H1 (cell line): ENCODE measurements at regions not wholly inside any gene's neighbourhood (a gene's known extent, or its start where the extent isn't known, plus 50 kb on each side); places are given as distances from the start of the nearest gene placed in this dataset.
"Not testable (repeated sequence)": the region's sequence is repeated elsewhere in the genome, so short reads cannot be mapped to it uniquely, and the experiment has no call there.

ENCODE experiments used
- CTCF ChIA-PET: fragments of 300-600 bp; sonication (Branson Sonifier 250); formaldehyde crosslinking; loops from one replicate; lab custom pipeline; 2021; ENCODE audit not compliant: partially characterized antibody; lab: Charles Lee
- POLR2A ChIA-PET: fragments of 300-600 bp; sonication (Branson Sonifier 250); formaldehyde crosslinking; loops from one replicate; lab custom pipeline; 2021; ENCODE audit warnings: inconsistent platforms; ENCODE audit not compliant: partially characterized antibody; lab: Charles Lee
- DNase-seq, 2 experiments: peaks; one replicate each; pipeline versions ENCODE4 v3.0.0 to v3.0.0-alpha.2; 2010 to 2022; ENCODE audit warnings: low spot score in 2 of 2, low read depth in 1 of 2, mixed read lengths in 1 of 2
- FAIRE-seq: peaks from 2 replicates; lab custom pipeline; 2011; peaks lifted over from hg19 to GRCh38; lab: Jason Lieb, UNC
- H2AFZ ChIP-seq: 2 replicates; pipeline ENCODE4 v1.8.1; 2012; ENCODE audit warnings: low read length, inconsistent platforms
- H2AK5ac ChIP-seq: 2 replicates; pipeline ENCODE4 v1.6.1; 2013; ENCODE audit warnings: low read depth, low read length
- H2BK120ac ChIP-seq: replicated peaks from 2 replicates; pipeline ENCODE3; 2013; ENCODE audit warnings: low read depth, low read length, inconsistent platforms
- H2BK12ac ChIP-seq: 2 replicates; pipeline ENCODE4 v1.6.1; 2013; ENCODE audit warnings: low read depth, low read length
- H2BK15ac ChIP-seq: 2 replicates; pipeline ENCODE4 v1.6.1; 2013; ENCODE audit warnings: low read length
- H2BK20ac ChIP-seq: 2 replicates; pipeline ENCODE4 v1.6.1; 2013; ENCODE audit warnings: low read length
- H2BK5ac ChIP-seq: 2 replicates; pipeline ENCODE4 v1.6.1; 2013; ENCODE audit warnings: low read depth, low read length
- H3K14ac ChIP-seq: 2 replicates; pipeline ENCODE4 v1.6.1; 2013; ENCODE audit warnings: inconsistent platforms; ENCODE audit not compliant: insufficient read length
- H3K18ac ChIP-seq: 2 replicates; pipeline ENCODE4 v1.6.1; 2013; ENCODE audit warnings: low read length; ENCODE audit errors: extremely low read depth
- H3K23ac ChIP-seq: 2 replicates; pipeline ENCODE4 v1.6.1; 2013; ENCODE audit warnings: inconsistent platforms; ENCODE audit not compliant: insufficient read length
- H3K23me2 ChIP-seq: 2 replicates; pipeline ENCODE4 v1.6.1; 2013; ENCODE audit warnings: low read depth, low read length
- H3K27ac ChIP-seq: 2 replicates; pipeline ENCODE4 v1.6.1; 2011; ENCODE audit warnings: low read depth, low read length, inconsistent platforms
- H3K27me3 ChIP-seq, 4 experiments: replicated peaks in 1 of 4; 1 replicate in 1 of 4; 2 replicates in 3 of 4; pipeline versions ENCODE4 v1.6.1 to v1.8.1; 2011 to 2013; ENCODE audit warnings: low read length in 3 of 4, mild to moderate bottlenecking in 3 of 4, inconsistent platforms in 2 of 4, mixed read lengths in 2 of 4, moderate library complexity in 1 of 4; ENCODE audit not compliant: control insufficient read depth in 3 of 4, insufficient read depth in 3 of 4; ENCODE audit errors: extremely low read depth in 1 of 4
- H3K36me3 ChIP-seq, 4 experiments: 2 replicates each; pipeline versions ENCODE4 v1.6.1 to v1.8.1; 2011 to 2013; ENCODE audit warnings: mild to moderate bottlenecking in 4 of 4, low read length in 3 of 4, moderate library complexity in 2 of 4, control low read depth in 1 of 4, inconsistent platforms in 1 of 4; ENCODE audit not compliant: insufficient read depth in 4 of 4, control insufficient read depth in 2 of 4
- H3K4ac ChIP-seq: replicated peaks from 2 replicates; pipeline ENCODE3; 2013; ENCODE audit warnings: low read length, low read depth, mixed read lengths, inconsistent platforms; ENCODE audit not compliant: insufficient read length
- H3K4me1 ChIP-seq, 4 experiments: replicated peaks in 1 of 4; 1 replicate in 1 of 4; 2 replicates in 3 of 4; pipeline versions ENCODE4 v1.6.1 to v1.8.1; 2011 to 2013; ENCODE audit warnings: low read length in 3 of 4, inconsistent platforms in 2 of 4, mixed read lengths in 1 of 4; ENCODE audit not compliant: insufficient read depth in 4 of 4, control insufficient read depth in 3 of 4
- H3K4me2 ChIP-seq, 2 experiments: 2 replicates each; pipeline versions ENCODE4 v1.6.1 to v1.8.1; 2011 to 2013; ENCODE audit warnings: low read depth in 2 of 2, low read length in 2 of 2, control low read depth in 1 of 2, inconsistent platforms in 1 of 2, mild to moderate bottlenecking in 1 of 2; ENCODE audit not compliant: insufficient read depth in 1 of 2
- H3K4me3 ChIP-seq, 4 experiments: fragments of 200-600, 300-600 bp in 1 of 4; sonication (generic), shearing (Covaris generic), sonication (Bioruptor Twin) in 1 of 4; 2 replicates each; pipeline versions ENCODE4 v1.5.1 to v1.8.1; 2011 to 2016; ENCODE audit warnings: low read length in 4 of 4, low read depth in 3 of 4, control low read depth in 2 of 4, inconsistent platforms in 2 of 4, mild to moderate bottlenecking in 2 of 4, mixed read lengths in 1 of 4, moderate library complexity in 1 of 4; ENCODE audit not compliant: insufficient read depth in 2 of 4; ENCODE audit errors: extremely low read depth in 1 of 4
- H3K56ac ChIP-seq: replicated peaks from 2 replicates; pipeline ENCODE3; 2013; ENCODE audit warnings: low read depth, mild to moderate bottlenecking, mixed read lengths, low read length, inconsistent platforms; ENCODE audit not compliant: insufficient read length
- H3K79me1 ChIP-seq: 2 replicates; pipeline ENCODE4 v1.6.1; 2013; ENCODE audit warnings: low read depth, low read length, control low read depth
- H3K79me2 ChIP-seq, 2 experiments: 2 replicates each; pipeline versions ENCODE4 v1.6.1 to v1.8.1; 2012 to 2013; ENCODE audit warnings: low read length in 2 of 2, mild to moderate bottlenecking in 2 of 2, inconsistent platforms in 1 of 2; ENCODE audit not compliant: insufficient read depth in 2 of 2, control insufficient read depth in 1 of 2
- H3K9ac ChIP-seq, 4 experiments: replicated peaks in 1 of 4; 1 replicate in 1 of 4; 2 replicates in 3 of 4; pipeline versions ENCODE4 v1.6.1 to v1.8.1; 2011 to 2013; ENCODE audit warnings: low read depth in 3 of 4, low read length in 3 of 4, control low read depth in 2 of 4, mild to moderate bottlenecking in 2 of 4, moderate library complexity in 2 of 4, inconsistent platforms in 1 of 4; ENCODE audit errors: extremely low read depth in 1 of 4
- H3K9me3 ChIP-seq, 2 experiments: 2 replicates each; pipeline versions ENCODE4 v1.6.1 to v1.8.1; 2012 to 2013; ENCODE audit warnings: mild to moderate bottlenecking in 2 of 2, moderate library complexity in 2 of 2, control low read depth in 1 of 2, inconsistent platforms in 1 of 2, low read depth in 1 of 2, low read length in 1 of 2, mixed read lengths in 1 of 2; ENCODE audit not compliant: insufficient read depth in 2 of 2
- H4K20me1 ChIP-seq, 2 experiments: replicated peaks in 1 of 2; 2 replicates each; pipeline versions ENCODE3 to v1.8.1; 2011 to 2013; ENCODE audit warnings: inconsistent platforms in 2 of 2, low read length in 2 of 2, mild to moderate bottlenecking in 1 of 2; ENCODE audit not compliant: insufficient read depth in 2 of 2, control insufficient read depth in 1 of 2
- H4K5ac ChIP-seq: 2 replicates; pipeline ENCODE4 v1.6.1; 2013; ENCODE audit warnings: low read length, low read depth, mixed read lengths, inconsistent platforms; ENCODE audit not compliant: insufficient read length
- H4K8ac ChIP-seq: 2 replicates; pipeline ENCODE4 v1.8.0; 2013; ENCODE audit warnings: mild to moderate bottlenecking, moderate library complexity, low read length, inconsistent platforms; ENCODE audit not compliant: insufficient read depth; ENCODE audit errors: extremely low read depth
- H4K91ac ChIP-seq: replicated peaks from 2 replicates; pipeline ENCODE3; 2013; ENCODE audit warnings: low read length, mixed read lengths, inconsistent platforms; ENCODE audit not compliant: insufficient read length
- JUN ChIP-seq: IDR thresholded peaks from 2 replicates; pipeline ENCODE4 v1.6.1; 2011; ENCODE audit warnings: low read depth, mild to moderate bottlenecking, improper control_type of control experiment, low read length
- KDM1A ChIP-seq: fragments of 200-600, 300-600 bp; sonication (generic); IDR thresholded peaks from 2 replicates; pipeline ENCODE4 v1.7.1; 2016; ENCODE audit warnings: mild to moderate bottlenecking, low read length, borderline replicate concordance
- NRF1 ChIP-seq: IDR thresholded peaks from 2 replicates; pipeline ENCODE4 v1.6.1; 2011; ENCODE audit warnings: mild to moderate bottlenecking, low read depth, low read length, improper control_type of control experiment
- SIX5 ChIP-seq: IDR thresholded peaks from 2 replicates; pipeline ENCODE4 v1.6.1; 2011; ENCODE audit warnings: mild to moderate bottlenecking, low read depth, low read length
- WGBS, 2 experiments: shearing (Covaris generic) in 1 of 2; methylation state at CpG; one replicate each; pipeline versions ENCODE4 v1.1.6 to v1.1.7; 2013 to 2015; ENCODE audit warnings: low lambda C conversion rate in 2 of 2, mixed read lengths in 2 of 2, inconsistent platforms in 1 of 2, low coverage in 1 of 2, missing lambda C conversion rate in 1 of 2; ENCODE audit not compliant: insufficient replicate concordance in 2 of 2, insufficient coverage in 1 of 2, insufficient read length in 1 of 2; ENCODE audit errors: extremely low coverage in 1 of 2, missing lambda C conversion rate in 1 of 2; 5-methylcytosine and 5-hydroxymethylcytosine counted together

- no peak for TF ChIP-seq NRF1
- TF ChIP-seq JUN = no peak
- TF ChIP-seq SIX5 = no peak
- no peak for TF ChIP-seq KDM1A
Measured at GRCh38 chr9:84076384-84076783, 95.8 kb downstream of the RMI1 start (continued).

DNA sequence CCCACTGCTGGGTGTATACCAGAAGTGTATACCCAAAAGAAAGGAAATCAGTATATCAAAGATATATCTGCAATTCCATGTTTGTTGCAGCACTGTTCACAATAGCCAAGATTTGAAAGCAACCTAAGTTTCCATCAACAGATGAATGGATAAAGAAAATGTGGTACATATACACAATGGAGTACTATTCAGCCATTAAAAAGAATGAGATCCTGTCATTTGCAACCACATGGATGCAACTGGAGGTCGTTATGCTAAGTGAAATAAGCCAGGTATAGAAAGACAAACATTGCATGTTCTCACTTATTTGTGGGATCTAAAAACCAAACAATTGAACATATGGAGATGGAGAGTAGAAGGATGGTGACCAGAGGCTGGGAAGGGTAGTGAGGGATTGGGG lies 97.2 kb downstream of the RMI1 start:
- H3K4ac ChIP-seq, H2AFZ ChIP-seq, FAIRE-seq, H3K79me1 ChIP-seq, H3K23me2 ChIP-seq, H3K4me2 ChIP-seq, H3K79me2 ChIP-seq, H3K23ac ChIP-seq, H2BK15ac ChIP-seq, H4K91ac ChIP-seq, H3K9ac ChIP-seq, H3K27me3 ChIP-seq, H3K9me3 ChIP-seq, H2BK5ac ChIP-seq, H3K4me1 ChIP-seq, H3K56ac ChIP-seq, H4K20me1 ChIP-seq, H3K27ac ChIP-seq, H3K14ac ChIP-seq, H3K4me3 ChIP-seq, H4K8ac ChIP-seq, H4K5ac ChIP-seq, H3K36me3 ChIP-seq, H2AK5ac ChIP-seq, POLR2A ChIA-PET, H3K18ac ChIP-seq, H2BK12ac ChIP-seq, H2BK120ac ChIP-seq, DNase-seq, H2BK20ac ChIP-seq: not testable (repeated sequence)
- WGBS, 2 experiments = 80% methylated on average over 1 of the region's 1 CpG; no CpG with 5 or more reads in 1 of the 2 experiments
- CTCF ChIA-PET = interaction anchor here (1.4 kb wide), 1 partner anchor 95 kb away, joined by 3 read pairs; no protein-coding TSS in a partner anchor
